NCI-H446 (cell line): ENCODE measurements at regions not wholly inside any gene's neighbourhood (a gene's known extent, or its start where the extent isn't known, plus 50 kb on each side); places are given as distances from the start of the nearest gene placed in this dataset.
A peak's percentile ranks its signal among the peaks of the same experiment; 100 is the strongest.
"Not testable (repeated sequence)": the region's sequence is repeated elsewhere in the genome, so short reads cannot be mapped to it uniquely, and the experiment has no call there.

Experiments used
- DNase-seq, 2 experiments: peaks; one replicate each; lab custom pipeline; 2025; lab: John Stamatoyannopoulos, UW

DNA sequence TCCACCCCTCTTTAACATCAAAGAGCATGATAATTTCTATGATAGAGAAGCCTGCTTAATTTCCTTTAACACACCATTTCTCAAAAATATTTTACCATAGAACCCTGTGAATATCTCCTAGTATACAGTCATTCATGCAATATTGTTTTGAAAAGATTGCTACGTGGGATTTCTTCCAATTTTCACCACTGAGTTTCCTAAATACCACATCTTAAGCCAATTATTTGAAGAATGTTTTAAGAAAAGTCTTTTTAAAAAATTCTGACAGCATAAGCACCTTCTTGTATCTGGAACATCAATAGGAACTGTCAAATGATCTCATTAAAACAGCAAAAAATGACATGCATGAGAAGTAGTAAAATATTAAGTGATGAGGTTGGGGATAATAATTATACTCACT lies 1126.7 kb downstream of the TUSC7 start:
- DNase-seq, result no peak

DNA sequence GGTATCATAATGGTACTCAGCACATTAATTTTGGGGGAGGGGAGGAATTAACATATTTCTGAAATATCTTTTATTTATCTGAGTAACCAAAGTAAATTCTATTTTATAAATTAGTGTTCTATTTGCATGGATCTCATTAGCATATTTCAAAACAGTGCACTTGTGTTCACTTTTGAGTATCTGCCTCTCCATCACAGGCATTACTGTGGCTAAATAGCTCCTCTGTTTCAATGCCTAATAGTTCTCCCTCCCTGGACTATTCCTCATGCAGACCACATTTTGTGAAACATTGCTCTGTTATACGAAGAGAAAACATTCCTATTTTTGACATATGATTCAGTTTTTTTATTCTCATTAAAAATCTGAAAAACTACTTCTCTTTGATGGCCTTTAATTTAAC lies 1127.8 kb downstream of the TUSC7 start:
- DNase-seq, result no peak

DNA sequence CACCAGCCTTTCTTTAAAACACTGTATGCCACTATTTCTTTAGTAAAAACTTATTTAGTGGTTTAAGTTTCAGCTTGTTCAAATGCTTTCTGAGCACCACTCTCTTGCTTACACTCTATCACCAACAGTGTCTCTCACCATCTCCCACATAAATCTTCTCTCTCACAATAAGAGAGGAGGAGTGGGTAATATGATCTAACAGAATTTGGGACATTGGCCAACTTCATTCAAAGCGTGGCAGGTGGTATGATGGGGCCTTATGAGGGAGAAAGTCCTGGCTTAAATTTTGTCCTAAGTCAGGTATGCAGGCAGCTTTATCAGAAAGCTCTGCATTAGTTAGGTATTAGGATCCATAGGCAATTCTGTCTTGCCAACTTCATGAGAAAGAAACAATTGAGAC lies 1132.5 kb downstream of the TUSC7 start:
- peak in 1 of 2 experiments; percentile 12 for DNase-seq

DNA sequence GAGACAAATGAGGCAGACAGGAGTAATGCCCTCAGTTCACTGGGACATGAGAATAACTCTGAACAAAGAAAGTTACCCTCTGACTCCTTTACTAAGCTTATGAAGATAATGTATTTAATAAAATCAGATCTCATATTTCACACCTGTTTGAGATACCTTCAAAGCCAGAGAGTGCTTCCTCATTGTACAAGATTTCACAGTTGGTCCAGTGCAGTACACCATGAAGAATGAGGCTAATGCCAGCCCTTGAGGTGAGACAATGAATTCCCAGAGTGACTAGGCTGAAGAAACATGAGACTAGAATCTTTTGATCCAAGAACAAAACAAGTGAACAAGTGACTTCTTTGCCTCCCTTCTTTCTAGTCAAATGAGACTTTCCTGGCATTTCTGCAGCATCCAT lies 1133.8 kb downstream of the TUSC7 start:
- DNase-seq, result no peak

DNA sequence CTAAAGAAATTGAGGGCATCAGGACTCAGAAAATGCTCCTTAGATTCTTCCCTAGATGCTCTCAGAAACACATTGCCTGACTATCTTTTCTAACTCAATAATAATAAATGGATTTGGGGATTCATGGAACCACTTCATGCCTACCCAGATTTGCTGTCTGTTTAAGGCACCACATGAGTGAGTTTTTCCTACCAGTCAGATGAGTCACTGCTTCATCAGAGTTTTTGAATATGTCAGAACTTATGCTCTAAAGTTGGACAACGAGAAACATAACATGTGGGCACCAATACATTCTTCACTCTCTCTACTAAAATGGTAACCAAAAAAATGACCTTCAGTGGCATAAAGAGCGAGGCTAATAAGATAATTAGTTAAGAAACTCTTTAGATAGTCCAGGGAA lies 1135.1 kb downstream of the TUSC7 start:
- no peak for DNase-seq

DNA sequence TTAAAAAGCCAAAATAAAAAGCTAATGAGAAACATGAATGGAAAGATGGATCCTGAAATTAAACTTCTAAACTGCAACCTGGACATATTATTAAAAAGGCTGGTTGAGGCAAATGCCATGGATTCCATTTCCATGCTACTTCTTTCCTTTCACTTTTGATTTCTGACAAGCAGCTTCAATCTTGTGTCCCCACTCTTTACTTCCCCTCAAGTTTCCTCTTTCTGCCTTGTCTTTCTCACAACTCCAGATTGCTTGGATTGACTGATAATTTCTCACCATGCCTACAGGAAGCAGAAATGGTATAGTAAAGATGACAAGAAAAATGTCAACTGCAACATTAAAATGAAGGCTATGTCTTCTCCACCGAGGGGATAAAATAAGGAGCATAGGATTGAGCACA lies 1136.7 kb downstream of the TUSC7 start:
- DNase-seq, result no peak

- no peak for DNase-seq
These were observed 1139.0 kb downstream of the TUSC7 start for GRCh38 chr3:117848606-117849005.

DNA sequence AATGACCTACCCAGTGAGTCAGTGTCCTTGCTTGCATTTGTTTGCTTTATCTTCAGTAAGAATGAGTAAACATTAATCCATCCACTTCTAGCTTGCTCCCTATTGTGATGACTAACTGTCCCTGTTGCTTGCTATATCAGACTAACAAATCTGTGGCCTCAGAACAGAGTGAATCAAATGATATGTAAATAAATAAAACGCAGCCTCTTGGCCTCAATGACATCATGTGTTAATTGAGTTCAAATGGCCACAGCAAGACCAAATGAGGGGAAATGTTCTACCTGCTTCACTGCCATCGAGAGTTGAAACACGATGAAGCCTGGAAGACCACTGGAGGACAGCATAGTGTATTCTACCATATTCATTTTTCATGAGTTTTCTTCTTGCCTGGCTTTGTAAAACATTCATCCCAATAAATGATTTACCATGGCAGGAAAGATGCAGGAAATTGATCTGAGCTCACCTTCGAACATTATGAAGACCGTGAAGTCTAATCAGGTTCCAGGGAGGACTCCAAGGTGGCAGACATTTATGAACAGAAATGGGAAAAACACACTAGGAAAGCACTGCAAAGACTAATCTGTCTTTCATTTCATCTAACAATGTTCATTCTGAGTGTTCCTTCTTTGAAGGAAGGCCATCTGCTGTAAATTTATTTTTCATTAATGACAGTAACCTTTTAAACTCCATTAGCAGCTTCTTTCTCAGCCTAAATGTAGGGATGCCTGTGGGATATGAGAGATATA lies 1144.5 kb downstream of the TUSC7 start:
- no peak for DNase-seq

DNA sequence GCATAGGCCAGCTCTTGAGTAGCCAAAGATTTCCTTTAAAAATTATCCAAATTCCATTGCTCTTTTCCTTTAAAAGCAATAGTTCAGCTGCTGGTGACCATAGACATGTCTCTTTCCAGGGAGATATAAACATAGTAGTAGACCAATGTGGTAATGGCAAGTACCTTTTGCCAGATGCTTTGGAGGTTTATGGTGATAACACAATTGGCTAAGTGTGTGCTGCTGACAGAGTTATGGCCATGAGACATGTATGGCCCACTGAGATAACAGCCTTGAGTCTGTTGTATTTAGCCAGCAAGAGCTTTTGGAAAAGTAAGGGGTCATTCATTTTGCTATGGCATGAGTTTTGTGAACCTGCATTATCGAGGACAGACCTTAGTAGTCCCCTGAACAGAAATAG lies 1146.8 kb downstream of the TUSC7 start:
- DNase-seq, result no peak

GRCh38 chr3:117863146-117863545 lies 1153.6 kb downstream of the TUSC7 start:
- no peak for DNase-seq

GRCh38 chr3:117865338-117865737 lies 1155.8 kb downstream of the TUSC7 start:
- DNase-seq, result no peak

DNA sequence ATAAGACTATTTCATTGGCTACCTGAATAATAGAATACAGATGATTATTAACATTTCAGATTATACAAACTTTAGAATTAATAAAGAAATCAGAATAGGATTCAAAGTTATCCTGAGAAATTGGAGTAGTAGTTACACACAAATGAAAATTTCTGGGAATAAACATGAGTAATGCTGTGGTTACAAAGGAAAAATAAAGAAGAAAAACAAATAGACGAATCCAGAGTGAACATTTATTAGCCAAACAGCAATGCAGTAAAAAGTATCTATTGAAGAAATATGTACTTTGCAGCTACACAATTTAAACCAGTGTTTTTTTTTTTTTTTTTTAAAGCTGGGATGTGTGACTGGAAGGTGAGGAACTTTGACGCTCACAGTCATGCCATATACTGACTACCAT lies 1159.2 kb downstream of the TUSC7 start:
- DNase-seq, result no peak

DNA sequence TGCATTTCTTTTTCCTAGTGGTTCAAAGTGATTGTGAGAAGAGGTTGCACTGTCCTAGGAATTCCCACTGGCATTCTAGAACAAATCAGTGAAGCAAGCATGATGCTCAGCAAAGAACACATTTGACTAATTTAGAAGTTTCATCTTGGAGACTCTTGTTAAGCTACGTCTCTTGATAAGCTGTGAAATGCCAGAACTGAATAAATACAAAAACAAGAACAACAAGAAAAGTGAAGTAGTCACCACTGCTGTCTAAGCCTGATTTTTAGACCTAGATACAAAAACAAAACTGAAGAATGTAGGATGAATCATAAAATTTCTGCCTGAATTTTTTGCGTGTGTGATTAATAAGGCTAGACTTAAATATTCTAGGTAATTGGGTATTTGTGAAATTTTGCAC lies 1162.4 kb downstream of the TUSC7 start:
- DNase-seq, result no peak

DNA sequence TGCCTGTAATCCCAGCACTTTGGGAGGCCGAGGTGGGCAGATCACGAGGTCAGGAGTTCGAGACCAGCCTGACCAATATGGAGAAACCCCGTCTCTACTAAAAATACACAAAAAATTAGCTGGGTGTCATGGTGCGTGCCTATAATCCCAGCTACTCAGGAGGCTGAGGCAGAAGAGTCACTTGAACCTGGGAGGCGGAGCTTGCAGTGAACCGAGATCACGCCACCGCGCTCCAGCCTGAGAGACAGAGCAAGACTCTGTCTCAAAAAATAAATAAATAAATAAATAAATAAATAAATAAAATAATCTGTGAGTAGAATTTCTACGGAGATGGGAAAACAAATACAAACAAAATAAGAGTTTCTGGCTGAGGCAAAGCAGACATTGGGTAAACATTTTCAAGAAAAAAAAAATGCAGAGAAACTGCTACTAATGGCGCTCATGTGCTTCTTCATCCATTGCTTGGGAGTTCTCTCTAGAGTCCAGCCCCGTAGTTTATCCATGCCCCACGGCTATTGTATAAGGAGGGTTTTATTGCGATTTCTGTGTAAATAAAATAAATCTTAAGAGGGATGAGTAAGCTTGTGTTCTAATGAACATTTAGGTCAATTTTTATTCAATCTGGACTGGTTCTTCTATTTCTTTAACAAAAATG lies 1161.9 kb downstream of the IGSF11 start:
- not testable (repeated sequence) for DNase-seq

- DNase-seq, result no peak
These were observed 1161.4 kb downstream of the IGSF11 start for GRCh38 chr3:117873249-117873600.

DNA sequence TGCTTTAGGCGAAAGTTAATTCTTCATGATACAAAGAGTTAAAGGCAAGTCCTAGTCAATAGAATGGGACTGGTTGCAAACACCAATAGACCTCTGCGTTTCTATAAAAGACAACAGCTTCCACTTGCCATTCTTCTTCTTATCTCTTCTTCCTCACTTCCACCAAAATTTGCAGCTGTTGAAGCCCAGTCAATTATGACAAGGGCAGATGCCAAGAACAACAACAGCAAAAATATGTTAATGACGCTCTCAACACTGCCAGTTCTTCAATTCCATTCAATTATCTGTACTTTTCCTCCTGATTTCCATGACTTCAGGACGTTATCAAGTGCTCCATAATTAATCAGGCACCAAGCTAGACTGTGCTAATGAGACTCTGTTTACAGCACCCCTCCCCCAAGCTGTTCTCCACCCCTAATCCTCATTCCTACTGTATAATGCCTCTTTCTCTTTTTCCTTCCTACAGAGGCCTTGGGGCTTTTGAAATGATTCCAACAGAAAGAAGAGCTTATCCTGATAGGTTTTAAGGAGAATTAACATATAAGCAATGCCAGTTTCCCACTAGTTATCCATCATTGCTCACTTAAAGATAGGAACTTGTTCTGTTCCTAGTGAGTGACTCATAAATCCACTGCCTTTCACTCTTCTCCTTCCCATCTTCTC lies 1160.5 kb downstream of the IGSF11 start:
- DNase-seq, result no peak

DNA sequence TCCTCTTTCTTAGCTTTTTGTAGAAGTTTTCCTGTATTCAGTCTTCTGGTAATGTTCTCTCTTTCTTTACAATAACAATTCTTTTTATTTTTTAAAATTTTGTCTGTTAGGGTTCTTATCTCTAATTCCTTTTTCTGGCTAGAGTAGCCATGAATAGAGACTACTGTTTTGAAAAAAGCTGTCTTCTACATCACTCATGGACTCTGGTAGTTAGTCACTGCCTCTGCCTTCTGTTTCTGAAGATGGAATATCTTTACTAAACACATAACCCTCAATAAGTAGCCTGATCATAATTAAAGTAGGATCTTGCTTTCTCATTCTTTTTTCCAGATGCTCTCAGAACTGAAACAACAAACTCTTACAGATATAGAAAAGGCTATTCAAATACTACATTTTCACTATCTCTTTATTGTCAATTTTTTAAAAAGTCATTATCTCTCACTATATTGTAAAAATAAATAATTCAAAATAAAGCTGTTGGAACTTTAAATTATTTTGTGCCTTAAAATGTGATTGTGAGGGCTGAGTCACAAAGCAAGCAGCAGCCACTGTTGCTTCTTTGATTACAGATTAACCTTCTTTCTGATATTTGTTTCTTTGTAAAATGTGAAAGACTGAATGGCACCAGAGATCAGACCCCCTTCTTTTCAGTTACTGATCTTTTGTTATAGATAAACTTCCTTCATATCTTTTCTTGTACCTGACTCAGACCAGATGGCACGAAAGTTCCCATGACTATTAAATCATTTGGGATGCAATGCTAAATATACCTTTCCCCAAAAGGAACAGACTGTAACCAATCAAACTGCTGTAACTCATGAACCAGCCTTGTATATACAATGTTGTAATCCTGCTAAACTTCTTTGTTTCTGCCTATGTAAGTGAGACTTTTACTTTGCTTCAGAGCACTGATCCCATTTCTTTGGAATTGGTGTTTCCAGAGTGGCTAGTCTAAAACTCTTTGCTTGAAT lies 1159.5 kb downstream of the IGSF11 start:
- no peak for DNase-seq

DNA sequence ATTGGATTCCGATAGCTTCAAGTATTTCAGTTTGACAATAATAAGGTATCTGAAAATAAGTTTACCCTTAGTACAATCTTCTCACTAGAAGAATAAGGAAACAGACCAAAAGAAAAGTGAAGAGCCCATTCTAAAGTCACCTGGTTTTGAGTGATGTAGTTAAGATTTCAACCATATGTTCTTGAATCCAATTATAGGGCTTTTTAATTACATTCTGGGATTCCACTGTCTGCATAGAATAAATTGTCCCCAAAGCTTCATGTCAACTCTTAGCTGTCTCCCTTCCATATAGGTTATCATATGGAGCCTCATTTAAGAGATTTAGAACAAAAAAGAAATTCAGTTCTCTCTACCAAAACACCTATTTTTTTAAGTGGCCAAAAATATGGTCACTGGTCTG lies 1158.8 kb downstream of the IGSF11 start:
- no peak for DNase-seq

- DNase-seq, result no peak
These were observed 1154.0 kb downstream of the IGSF11 start for GRCh38 chr3:117880638-117881037.

DNA sequence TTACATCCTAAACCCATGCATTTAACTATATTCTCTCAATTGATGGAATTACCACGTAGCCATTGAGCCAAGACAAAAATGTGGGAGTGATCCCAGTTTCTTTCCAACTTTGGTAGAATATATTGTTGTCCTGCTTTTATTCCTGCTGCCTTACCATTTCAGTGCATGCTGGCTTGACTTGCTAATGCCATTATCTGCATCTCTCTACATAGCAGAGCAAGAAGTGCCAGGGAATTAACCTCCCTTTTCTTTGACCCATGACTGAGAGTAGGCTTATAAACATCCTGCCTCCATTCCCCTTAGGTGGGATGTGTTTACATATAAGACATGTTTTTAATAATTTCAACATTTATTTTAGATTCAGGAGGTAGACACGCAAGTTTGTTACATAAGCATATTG lies 1153.4 kb downstream of the IGSF11 start:
- DNase-seq, result no peak

DNA sequence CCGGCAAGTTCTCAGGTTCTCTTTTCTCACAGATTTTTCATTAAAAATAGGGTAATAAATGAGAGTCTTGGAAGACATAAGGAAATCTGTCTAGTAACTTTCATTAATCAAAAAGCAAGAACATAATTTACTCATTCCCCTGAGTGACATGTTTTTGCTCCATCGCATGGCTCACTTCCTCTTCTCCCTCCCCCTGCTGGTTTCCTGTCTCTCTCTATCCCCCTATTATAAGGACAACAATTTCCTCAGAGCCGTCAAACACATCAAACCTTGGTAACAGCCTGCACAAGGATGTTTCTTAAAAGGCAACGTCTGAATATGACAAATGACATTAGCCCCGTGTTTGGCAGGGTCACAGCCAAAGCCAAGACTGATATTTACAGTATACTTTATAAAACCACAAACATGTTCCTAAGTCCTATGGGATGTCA lies 1149.6 kb downstream of the IGSF11 start:
- DNase-seq, result no peak

DNA sequence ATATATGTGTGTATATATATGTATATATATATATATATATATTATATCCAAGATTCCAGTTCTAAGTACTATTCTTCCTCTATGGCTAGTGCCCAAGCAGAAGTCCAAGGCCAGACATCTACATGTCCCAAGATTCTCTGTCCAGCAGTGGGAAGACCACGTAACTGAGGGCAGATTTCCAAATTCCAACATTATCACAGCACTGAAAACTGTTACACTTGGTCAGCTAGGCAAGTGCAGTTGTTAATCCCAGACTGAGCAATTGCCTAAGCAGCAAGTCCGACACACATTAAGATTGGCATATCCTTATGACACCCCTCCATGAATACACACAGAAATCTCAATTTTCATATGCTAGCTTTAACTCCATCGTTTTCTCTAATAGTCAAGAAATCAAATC lies 1148.5 kb downstream of the IGSF11 start:
- DNase-seq, result no peak
